Type B pancreatic cell (in vitro differentiated cells): ENCODE measurements at regions not wholly inside any gene's neighbourhood (a gene's known extent, or its start where the extent isn't known, plus 50 kb on each side); places are given as distances from the start of the nearest gene placed in this dataset.

Experiments used
- DNase-seq: peaks from one replicate; pipeline ENCODE4 v3.0.0; 2021; ENCODE audit warnings: mixed read lengths; ENCODE audit not compliant: unreplicated experiment; ENCODE audit errors: extremely low spot score
- H3K27ac Mint-ChIP-seq: 2 replicates; pipeline ENCODE4 v1.8.0; 2021; ENCODE audit warnings: mild to moderate bottlenecking, mixed read lengths
- H3K27me3 Mint-ChIP-seq: 2 replicates; pipeline ENCODE4 v1.8.0; 2021; ENCODE audit warnings: mixed read lengths
- H3K36me3 Mint-ChIP-seq: 2 replicates; pipeline ENCODE4 v1.8.0; 2021; ENCODE audit warnings: mixed read lengths
- H3K4me1 Mint-ChIP-seq: one replicate; pipeline ENCODE4 v1.8.0; 2021; ENCODE audit warnings: mixed read lengths; ENCODE audit not compliant: unreplicated experiment
- H3K4me3 Mint-ChIP-seq: 2 replicates; pipeline ENCODE4 v1.8.0; 2021; ENCODE audit warnings: mild to moderate bottlenecking, mixed read lengths
- H3K9me3 Mint-ChIP-seq: 2 replicates; pipeline ENCODE4 v1.8.0; 2021; ENCODE audit warnings: mixed read lengths
- TF ChIP-seq, protein P1 (sequence below): fragments of 200-600 bp; sonication (generic); conservative IDR thresholded peaks from 2 replicates; pipeline ENCODE4 v1.5.0; 2021; ENCODE audit warnings: antibody characterized with exemption, mild to moderate bottlenecking

DNA sequence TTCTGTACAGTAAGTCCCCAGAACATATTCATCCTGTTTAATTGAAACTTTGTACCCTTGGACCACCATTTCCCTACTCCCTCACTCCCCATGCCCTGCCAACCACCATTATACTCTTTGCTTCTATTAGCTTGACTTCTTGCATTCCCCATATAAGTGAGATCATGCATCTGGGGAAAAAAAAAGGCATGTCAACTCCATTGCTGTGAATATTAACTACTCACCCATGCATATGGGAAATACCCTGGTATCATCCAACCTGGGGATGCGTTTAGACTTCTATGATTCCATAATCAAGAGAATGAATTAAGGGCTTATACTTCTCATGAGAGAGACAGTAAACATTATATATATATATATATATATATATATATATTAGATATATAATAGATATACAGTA, 659.4 kb upstream of the C9orf72 start:
- Mint-ChIP-seq H3K27me3 (no peaks in the 10 kb centered on the region), H3K9me3 (no peaks in the 10 kb centered on the region), H3K27ac (no peak overlapping the region), H3K4me3 (no peak overlapping the region), H3K4me1 (no peaks in the 10 kb centered on the region), H3K36me3 (no peaks in the 10 kb centered on the region)
- DNase-seq = no peak
- TF ChIP-seq, protein P1, sequence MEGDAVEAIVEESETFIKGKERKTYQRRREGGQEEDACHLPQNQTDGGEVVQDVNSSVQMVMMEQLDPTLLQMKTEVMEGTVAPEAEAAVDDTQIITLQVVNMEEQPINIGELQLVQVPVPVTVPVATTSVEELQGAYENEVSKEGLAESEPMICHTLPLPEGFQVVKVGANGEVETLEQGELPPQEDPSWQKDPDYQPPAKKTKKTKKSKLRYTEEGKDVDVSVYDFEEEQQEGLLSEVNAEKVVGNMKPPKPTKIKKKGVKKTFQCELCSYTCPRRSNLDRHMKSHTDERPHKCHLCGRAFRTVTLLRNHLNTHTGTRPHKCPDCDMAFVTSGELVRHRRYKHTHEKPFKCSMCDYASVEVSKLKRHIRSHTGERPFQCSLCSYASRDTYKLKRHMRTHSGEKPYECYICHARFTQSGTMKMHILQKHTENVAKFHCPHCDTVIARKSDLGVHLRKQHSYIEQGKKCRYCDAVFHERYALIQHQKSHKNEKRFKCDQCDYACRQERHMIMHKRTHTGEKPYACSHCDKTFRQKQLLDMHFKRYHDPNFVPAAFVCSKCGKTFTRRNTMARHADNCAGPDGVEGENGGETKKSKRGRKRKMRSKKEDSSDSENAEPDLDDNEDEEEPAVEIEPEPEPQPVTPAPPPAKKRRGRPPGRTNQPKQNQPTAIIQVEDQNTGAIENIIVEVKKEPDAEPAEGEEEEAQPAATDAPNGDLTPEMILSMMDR = no peak

DNA sequence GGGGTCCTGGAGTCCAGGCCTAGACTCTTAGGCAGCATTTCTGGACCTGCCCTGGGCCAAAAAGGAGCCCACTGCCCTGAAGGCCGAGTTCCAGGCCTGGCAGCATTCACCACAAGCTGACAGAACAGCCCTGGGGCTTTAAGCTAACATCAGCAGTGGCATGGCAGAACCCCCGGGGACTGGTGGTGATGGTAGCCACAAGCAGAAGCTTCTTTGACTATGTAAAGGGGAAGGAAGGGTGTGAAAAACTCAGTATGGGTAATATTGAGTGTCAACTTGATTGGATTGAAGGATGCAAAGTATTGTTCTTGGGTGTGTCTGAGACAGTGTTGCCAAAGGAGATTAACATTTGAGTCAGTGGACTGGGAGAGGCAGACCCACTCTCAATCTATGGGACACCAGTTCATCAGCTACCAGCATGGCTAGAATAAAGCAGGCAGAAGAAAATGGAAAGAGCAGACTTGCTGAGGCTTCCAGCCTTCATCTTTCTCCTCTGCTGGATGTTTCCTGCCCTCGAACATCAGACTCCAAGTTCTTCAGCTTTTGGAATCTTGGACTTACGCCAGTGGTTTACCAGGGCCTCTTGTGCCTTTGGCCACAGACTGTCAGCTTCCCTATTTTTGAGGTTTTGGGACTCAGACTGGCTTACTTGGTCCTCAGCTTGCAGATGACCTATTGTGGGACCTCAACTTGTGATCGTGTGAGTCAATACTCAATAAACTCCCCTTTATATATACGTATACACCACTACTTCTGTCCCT, 661.0 kb upstream of the C9orf72 start:
- no peaks in the 10 kb centered on the region for H3K27me3 Mint-ChIP-seq
- H3K36me3 Mint-ChIP-seq = no peaks in the 10 kb centered on the region
- no peaks in the 10 kb centered on the region for H3K4me1 Mint-ChIP-seq
- no peak overlapping the region for H3K27ac Mint-ChIP-seq
- TF ChIP-seq, protein P1 = no peak
- H3K9me3 Mint-ChIP-seq = no peaks in the 10 kb centered on the region
- no peak for DNase-seq
- H3K4me3 Mint-ChIP-seq = no peak overlapping the region

DNA sequence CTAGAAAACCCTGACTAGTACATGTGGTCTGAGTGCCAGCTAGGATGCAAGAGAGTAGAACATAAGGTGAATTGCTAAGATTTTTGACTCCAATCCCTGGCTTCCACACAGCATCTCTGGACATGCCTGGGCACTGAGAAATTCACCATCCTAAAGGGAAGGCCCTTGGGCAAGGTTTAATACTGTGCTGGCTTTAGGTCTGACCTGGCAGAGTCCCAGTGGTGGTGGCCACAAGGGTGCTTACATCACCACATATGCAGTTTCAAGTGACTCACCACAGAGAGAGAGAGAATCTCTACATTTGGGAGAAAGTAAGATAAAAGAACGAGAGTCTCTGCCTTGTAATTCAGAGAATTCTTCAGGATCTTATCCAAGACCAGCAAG, 661.6 kb upstream of the C9orf72 start:
- DNase-seq = no peak
- Mint-ChIP-seq H3K4me3 (no peak overlapping the region), H3K9me3 (no peaks in the 10 kb centered on the region), H3K27me3 (no peaks in the 10 kb centered on the region), H3K27ac (no peak overlapping the region), H3K36me3 (no peaks in the 10 kb centered on the region), H3K4me1 (no peaks in the 10 kb centered on the region)
- TF ChIP-seq, protein P1 = no peak

DNA sequence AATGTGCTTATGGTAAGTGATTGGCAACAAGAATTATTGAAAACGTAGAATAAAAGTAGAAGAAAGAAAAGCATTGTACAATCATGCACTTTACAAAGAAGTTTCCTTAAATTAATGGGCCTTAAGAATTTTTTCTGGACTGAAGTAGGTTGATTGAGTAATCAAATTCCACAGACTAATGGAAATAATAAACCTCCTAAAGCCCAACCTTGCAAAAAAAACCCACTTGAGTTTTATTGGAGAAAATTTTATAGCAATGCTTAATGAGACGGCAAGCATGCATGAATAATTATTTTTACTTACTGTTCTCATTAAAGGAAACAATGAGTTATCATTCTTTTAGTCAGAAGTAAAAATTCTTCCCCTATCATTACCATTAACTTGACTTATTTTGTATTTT, 676.1 kb upstream of the C9orf72 start:
- Mint-ChIP-seq H3K4me3 (no peak overlapping the region), H3K9me3 (no peaks in the 10 kb centered on the region), H3K27ac (no peak overlapping the region), H3K27me3 (no peaks in the 10 kb centered on the region), H3K4me1 (peaks cover 4% of the 10 kb centered on the region), H3K36me3 (no peaks in the 10 kb centered on the region)
- DNase-seq = no peak
- TF ChIP-seq, protein P1 = no peak

DNA sequence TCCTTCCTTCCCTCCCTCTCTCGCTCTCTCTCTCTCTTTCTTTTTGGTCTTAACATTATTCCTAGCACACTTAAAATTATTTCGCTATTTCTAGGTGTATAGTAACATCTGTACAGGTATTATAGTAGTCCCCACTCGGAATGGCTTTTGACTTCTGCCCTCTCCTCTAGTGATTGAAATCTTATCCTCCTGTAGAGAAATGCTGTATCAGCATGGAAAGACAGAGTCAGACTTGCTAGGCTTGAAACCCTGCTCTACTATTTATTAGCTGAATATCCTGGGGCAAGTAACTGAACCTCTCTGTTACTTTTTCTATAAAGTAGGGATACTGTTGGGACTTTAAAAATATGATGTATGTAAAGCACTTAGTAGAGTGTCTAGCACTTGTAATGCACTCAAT, 681.9 kb upstream of the C9orf72 start:
- Mint-ChIP-seq H3K4me3 (no peak overlapping the region), H3K4me1 (peaks cover 9% of the 10 kb centered on the region), H3K36me3 (no peaks in the 10 kb centered on the region), H3K27me3 (no peaks in the 10 kb centered on the region), H3K9me3 (no peaks in the 10 kb centered on the region), H3K27ac (no peak overlapping the region)
- no peak for DNase-seq
- TF ChIP-seq, protein P1 = no peak

DNA sequence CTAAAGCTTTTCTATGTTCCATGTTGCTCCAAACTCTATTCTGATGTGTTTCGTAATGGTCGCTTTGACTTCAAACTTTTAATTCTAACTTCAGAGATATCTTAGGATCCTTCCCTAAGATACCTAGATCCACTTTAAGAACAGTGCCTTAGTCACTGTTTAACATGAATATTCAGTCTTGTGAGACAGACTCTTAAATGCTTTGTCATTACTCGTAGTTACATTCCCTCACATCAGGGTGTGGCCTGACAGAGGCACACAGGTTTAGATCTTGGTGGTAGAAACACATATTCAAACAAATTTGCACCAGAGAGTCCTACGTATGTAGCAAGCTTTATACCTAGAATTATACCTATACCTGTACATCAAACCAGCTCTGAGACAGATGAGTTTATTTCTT, 687.0 kb upstream of the C9orf72 start:
- TF ChIP-seq, protein P1 = no peak
- no peak overlapping the region for H3K4me3 Mint-ChIP-seq
- H3K27ac Mint-ChIP-seq = peak overlapping the region; percentile 67
- no peaks in the 10 kb centered on the region for H3K9me3 Mint-ChIP-seq
- H3K36me3 Mint-ChIP-seq = no peaks in the 10 kb centered on the region
- peaks cover 7% of the 10 kb centered on the region for H3K4me1 Mint-ChIP-seq
- DNase-seq = no peak
- H3K27me3 Mint-ChIP-seq = no peaks in the 10 kb centered on the region
